Esophagus squamous epithelium (tissue), 4 donors: ENCODE measurements at regions not wholly inside any gene's neighbourhood (a gene's known extent, or its start where the extent isn't known, plus 50 kb on each side); places are given as distances from the start of the nearest gene placed in this dataset.

Experiments
- POLR2A ChIP-seq, 4 donors: fragments of 450-650 bp; IDR thresholded peaks; one replicate each; pipeline ENCODE4 v1.6.1; 2017; ENCODE audit warnings: antibody characterized with exemption in 4 of 4, mild to moderate bottlenecking in 4 of 4, moderate library complexity in 3 of 4
- TF ChIP-seq, protein P1 (sequence below), 6 experiments: fragments of 450-650 bp in 4 of 6; fragments of 200-600 bp in 2 of 6; sonication (generic) in 2 of 6; IDR thresholded peaks; one replicate each; pipeline ENCODE4 v1.5.1; 2016 to 2019; ENCODE audit warnings: antibody characterized with exemption in 6 of 6, mild to moderate bottlenecking in 4 of 6, moderate library complexity in 4 of 6

DNA sequence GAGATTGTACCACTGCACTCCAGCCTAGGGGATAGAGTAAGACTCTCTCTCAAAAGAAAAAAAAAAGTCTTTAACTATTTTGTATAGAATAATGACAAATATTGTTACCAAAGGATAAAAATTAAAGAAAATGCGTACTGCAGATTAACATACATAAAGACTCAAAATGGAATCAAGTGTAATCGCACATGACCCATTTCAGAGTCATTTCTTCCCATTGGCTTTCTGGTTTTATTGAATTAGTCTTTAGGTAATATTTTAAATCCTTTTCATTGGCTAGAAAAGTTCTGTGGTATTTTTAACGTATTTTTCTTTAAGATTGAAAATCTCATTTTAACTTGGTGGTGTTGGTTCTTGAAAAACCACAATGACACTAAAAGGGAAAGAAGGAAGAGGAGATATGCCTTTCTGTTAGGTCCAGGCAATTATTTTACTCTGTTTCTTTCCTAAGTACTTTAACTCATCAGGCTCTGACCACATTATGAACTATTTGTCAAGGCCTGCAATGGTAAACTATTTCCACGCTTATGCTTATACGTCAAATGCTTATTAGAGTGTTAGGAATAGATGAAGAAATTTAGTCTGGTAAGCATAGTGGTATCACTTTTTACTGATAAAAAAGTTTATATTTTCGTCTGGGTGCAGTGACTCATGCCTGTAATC, 52.3 kb downstream of the PLEKHG1 start:
- TF ChIP-seq, protein P1, sequence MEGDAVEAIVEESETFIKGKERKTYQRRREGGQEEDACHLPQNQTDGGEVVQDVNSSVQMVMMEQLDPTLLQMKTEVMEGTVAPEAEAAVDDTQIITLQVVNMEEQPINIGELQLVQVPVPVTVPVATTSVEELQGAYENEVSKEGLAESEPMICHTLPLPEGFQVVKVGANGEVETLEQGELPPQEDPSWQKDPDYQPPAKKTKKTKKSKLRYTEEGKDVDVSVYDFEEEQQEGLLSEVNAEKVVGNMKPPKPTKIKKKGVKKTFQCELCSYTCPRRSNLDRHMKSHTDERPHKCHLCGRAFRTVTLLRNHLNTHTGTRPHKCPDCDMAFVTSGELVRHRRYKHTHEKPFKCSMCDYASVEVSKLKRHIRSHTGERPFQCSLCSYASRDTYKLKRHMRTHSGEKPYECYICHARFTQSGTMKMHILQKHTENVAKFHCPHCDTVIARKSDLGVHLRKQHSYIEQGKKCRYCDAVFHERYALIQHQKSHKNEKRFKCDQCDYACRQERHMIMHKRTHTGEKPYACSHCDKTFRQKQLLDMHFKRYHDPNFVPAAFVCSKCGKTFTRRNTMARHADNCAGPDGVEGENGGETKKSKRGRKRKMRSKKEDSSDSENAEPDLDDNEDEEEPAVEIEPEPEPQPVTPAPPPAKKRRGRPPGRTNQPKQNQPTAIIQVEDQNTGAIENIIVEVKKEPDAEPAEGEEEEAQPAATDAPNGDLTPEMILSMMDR (IDR thresholded peaks at IDR 0.05): no peak
- TF ChIP-seq POLR2A (IDR thresholded peaks at IDR 0.05): no peak
